NCI-H82 treated with DMSO at 0.1 percent for 48 hours (cell line): ENCODE measurements at regions not wholly inside any gene's neighbourhood (a gene's known extent, or its start where the extent isn't known, plus 50 kb on each side); places are given as distances from the start of the nearest gene placed in this dataset.
"Not testable (repeated sequence)": the region's sequence is repeated elsewhere in the genome, so short reads cannot be mapped to it uniquely, and the experiment has no call there.

Source experiments
- DNase-seq: peaks from one replicate; lab custom pipeline; 2025; ENCODE audit not compliant: unreplicated experiment; lab: John Stamatoyannopoulos, UW

DNA sequence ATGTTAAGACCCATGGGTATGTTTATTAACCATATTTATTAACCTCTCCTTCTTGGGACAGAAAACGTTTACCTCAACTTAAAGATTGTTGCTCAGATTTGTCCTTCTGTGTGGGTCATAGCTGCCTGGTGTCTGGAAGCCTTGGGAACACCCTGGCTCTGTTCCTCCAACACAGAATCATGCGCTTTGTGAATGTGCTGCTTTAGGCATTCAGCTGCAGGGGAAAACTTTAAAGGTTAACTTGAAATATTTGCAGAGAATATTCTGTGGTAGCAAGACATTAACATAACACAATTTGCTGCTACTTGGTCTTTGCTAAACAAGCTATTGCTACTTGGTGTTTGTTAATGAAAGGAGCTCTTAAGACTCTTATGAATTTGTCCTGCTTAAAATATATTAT lies 50.5 kb upstream of the THOC3 start:
- DNase-seq = not testable (repeated sequence)

DNA sequence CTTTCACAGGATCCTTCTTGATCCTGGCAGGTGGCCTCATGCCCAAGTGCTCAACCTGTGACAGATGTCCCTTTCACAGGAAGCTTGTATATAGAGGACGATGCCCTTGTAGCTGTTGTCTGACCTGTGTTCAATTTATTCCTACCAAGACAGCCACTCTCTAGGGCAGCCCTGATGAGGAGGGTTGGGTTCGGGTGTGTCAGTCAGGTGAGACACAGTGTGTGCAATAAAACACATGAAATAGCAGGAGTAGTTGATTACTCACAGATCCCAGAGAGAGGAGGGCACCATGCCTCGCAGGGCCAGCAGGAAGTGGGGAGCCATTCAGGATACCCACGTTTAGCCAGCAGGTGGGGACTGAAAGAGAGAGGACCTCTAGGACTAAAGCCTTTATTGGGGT lies 52.7 kb upstream of the THOC3 start:
- not testable (repeated sequence) for DNase-seq

DNA sequence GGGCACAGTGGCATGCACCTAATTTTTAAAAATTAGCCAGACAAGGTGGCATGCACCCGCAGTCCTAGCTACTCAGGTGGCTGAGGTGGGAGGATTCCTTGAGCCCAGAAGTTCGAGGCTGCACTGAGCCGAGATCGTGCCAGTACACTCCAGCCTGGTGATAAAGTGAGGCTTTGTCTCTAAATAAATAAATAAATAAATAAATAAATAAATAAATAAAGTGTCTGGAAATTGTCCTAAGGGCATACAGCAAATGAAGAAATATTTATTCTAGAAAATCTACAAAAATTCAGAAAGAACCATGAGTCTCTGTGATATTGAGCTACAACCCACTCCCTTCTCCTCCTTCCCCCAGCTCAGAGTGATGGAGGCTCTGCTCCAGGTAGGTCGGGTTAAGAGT lies 55.4 kb upstream of the THOC3 start:
- DNase-seq = not testable (repeated sequence)

DNA sequence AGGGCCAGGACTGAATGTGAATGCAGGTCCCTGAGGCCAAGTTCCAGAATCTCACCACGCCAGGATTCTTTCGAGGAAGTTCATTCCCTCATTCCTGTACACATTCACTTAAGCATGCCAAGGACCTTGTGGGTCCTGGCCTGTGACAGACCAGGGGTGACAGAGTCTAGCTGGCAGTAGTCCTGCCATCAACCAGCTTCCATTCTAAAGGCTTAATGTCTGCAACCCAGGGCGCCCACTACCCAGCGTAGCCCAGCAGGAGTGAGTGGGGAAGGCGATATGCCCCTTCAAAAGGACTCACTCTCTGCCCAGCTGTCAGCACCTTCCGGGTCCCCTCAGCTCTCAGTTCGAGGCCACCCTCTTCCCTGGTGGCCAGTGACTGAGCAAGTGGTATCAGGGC lies 61.3 kb upstream of the THOC3 start:
- not testable (repeated sequence) for DNase-seq

DNA sequence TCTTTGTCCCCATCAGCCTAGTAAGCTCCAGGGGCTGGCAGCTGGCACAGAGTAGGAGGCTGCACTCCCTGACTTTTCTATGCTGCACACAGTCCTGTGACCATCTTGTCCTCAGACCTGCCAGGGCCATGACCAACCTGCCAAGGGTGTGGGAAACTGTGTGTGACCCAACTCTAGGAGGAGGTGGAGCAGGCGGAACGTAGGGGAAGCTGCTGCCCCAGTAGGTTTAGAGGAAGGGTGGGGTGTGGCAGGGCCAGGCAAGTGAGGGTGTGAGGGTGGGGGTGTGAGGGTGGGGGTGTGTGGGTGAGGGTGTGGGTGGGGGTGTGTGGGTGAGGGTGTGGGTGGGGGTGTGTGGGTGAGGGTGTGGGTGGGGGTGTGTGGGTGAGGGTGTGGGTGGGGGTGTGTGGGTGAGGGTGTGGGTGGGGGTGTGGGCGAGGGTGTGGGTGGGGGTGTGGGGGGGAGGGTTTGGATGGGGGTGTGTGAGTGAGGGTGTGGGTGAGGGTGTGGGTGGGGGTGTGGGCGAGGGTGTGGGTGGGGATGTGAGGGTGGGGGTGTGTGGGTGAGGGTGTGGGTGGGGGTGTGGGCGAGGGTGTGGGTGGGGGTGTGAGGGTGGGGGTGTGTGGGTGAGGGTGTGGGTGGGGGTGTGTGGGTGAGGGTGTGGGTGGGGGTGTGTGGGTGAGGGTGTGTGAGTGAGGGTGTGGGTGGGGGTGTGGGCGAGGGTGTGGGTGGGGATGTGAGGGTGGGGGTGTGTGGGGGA lies 62.4 kb upstream of the THOC3 start:
- not testable (repeated sequence) for DNase-seq

DNA sequence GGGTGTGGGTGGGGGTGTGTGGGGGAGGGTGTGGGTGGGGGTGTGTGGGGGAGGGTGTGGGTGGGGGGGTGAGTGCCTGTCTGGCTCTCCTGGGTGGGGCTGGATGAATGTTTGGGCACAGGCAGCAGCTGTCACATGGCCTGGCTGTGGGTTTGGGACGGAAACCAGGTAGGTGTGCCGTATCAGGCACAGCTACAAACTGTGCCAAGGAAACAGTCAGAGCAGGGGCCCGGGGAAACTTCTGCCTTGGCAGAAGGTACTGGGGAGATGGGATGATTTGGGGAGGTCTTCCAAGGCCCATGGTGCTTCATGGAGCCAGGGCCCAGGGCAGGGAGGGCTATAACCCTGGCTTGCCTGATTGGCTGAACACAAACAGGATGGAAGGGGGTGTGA lies 63.0 kb upstream of the THOC3 start:
- DNase-seq = not testable (repeated sequence)

DNA sequence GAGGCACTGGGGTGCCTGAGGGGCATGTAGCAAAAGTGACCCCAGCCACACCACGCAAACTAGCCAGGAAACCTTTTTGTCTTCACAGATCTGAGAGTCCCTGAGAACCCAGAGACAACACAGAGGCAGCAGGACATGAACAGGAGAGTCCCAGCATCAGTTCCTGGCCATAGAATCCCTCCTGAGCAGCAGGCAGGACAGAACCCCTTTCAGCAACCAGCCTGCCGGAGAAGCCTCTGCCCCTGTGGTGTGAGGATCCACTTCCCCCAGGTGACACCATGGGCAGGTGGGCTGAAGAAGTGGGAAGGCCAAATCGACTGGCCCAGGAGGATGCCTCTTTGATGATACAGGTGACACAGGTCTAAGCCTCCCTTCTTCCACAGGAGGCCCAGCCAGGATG lies 65.1 kb upstream of the THOC3 start:
- not testable (repeated sequence) for DNase-seq

DNA sequence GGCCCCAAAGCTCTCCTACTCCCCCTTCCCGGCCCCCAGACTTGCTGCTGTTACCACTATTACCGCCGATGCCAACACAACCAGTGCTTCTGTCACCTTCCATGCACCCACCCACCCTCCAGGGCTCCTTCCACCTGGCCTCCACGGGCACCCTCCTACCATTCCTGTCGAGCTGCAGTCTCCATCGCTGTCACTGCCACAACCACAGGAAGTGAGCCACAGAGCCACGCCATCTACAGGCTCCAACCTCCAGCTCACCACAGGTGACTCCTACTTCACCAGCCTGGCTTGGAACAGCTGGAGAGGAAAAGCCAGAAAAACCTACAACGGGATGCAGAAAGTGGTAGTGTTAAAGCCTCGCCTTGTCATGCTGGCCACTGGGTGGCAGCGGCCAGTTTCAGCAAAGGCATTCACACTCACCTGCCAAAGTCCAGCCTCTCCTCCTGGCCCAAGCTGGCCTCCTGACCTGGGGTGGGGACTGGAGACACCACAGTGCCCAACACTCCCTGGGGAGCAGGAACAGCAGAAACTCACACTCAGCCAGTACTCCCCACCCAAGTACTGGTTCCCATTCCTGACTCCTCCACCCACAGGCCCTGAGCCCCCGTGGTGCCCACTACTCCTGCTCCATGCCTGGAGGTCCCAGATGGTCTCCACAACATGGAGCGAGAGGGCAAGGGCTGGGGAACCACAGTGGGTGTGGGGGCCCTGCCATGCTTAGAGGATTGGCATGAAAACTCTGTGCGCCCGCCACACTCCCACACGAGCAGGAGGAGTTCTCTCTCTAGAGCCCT lies 66.5 kb upstream of the THOC3 start:
- DNase-seq = not testable (repeated sequence)

DNA sequence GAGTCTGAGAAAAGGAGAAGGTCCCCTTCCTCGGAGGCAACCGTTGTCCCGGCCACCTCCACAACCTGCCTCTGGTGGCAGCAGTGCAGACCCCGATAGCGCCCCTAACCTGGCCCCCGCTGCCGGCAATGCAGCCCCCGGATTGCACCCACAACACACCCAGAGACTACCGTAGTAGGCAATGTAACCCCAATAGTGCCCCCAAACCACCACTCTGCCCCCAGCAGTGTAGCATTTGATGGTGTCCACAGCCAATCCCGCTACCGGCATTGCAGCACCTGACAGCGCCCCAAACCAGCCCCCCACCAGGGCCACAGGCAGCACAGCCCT lies 67.1 kb upstream of the THOC3 start:
- not testable (repeated sequence) for DNase-seq

DNA sequence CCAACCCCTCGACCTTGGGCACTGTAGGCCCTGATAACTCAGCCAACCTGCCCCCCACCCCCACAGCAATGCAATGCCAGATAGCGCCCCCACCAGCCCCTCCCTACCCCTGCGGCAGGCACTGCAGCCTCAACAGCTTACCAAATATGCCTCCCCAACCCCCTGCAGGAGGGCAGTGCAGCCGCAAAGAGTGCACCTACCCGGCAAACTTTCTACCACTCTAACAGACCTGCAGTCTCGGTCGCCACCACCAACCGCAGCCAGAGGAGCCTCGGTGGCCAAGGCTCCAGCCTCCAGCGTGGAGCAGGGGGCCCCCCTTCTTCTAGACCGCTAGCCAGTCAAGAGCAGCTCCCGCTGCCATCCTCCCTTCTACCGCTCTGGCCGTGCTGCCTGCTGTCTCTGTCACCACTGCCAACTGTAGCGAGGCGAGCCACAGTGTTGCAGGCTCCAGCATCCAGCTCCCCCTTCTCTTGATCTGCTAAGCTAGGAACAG lies 67.7 kb upstream of the THOC3 start:
- DNase-seq = not testable (repeated sequence)

DNA sequence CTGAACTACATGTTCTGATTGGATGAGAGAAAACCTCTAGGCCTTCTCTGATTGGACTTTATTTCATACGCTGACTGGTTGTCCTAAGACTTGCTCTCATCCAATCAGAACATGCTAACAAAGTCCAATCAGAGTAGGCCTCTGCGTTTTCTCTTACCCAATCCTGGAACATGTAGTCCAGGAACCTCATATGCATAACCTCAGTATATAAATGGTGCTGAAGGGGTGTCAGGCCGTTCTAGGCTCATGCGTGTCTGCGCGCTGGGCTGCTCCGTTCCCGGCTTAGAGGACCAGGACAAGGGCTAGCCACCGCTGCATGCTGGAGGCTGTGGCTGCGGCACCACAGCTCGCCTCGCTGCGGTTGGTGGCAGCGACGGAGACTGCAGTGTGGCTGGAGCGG lies 68.3 kb upstream of the THOC3 start:
- not testable (repeated sequence) for DNase-seq

DNA sequence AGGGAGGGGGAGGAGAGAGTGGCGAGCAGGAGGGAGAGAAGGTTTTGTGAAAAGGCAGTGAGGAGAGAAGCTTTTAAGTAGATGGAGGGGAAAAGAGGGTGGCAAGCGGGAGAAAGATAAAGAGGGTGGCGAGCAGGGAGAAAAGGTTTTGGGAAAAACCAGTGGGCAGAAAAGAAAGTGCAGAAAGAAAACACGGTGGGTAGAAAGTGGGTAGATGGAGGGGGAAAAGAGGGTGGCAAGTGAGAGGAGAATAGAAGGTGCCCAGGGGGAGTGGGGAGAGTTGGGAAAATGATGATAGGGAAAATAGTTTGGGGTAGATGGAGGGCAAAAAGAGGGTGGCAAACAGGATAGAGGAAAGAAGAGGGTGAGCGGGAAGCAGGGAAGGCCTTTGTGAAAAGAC lies 69.1 kb upstream of the THOC3 start:
- not testable (repeated sequence) for DNase-seq

DNA sequence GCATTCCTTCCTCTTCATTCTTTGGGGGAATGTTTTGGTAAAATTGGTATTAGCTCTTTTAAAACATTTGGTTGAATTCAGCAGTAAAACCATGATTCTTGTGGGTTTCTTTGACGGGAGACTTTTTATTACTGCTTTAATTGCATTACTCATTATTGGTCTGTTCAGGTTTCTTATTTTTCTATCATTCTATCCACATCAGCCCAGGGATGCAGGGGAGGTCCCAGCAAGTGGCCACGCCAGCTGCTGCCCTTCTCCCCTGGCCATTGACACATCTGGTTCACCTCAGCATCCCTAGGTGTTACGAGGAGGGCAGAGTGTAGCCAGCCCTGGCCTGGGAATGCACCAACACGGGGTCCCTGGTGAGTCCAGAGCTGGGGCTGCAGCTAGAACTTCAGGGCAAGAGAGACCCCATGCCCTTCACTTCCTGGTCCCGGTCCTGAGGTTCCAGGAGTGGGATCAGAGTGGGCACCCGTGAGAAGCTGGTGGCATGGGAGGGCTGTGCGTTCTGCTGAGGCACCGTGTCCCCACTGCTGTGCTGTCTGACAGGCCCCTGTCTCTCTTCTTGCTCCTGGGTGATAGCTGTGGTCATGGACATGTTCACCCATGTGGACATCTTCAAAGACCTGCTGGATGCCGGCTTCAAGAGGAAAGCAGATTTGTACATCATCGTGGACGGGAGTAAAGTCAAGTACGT lies 72.1 kb upstream of the THOC3 start:
- not testable (repeated sequence) for DNase-seq

DNA sequence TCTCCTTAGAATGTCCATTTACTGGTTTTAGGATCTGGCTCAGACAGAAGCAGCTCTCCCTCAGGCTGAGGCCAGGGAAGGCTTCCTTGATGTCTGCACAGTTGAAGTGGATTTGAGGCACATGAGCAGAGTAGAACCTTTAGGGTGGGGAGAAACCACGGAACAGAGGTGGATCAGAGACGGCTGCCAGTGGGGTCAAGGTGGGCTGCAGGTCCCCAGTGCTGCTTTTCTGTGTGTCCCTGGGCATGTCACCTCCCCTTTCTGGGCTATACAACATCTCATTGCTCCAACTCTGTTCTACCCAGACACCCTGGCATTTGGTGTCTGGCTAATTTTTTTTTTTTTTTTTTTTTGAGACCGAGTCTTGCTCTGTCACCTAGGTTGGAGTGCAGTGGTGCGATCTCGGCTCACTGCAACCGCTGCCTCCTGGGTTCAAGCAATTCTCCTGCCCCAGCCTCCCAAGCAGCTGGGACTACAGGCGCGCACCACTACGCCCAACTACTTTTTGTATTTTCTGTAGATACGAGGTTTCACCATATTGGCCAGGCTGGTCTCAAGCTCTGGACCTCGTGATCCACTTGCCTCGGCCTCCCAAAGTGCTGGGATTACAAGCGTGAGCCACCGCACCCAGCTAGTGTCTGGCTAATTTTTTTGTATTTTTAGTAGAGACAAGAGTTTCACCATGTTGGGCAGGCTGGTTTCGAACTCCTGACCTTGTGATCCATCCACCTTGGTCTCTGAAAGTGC lies 73.3 kb upstream of the THOC3 start:
- DNase-seq = not testable (repeated sequence)

DNA sequence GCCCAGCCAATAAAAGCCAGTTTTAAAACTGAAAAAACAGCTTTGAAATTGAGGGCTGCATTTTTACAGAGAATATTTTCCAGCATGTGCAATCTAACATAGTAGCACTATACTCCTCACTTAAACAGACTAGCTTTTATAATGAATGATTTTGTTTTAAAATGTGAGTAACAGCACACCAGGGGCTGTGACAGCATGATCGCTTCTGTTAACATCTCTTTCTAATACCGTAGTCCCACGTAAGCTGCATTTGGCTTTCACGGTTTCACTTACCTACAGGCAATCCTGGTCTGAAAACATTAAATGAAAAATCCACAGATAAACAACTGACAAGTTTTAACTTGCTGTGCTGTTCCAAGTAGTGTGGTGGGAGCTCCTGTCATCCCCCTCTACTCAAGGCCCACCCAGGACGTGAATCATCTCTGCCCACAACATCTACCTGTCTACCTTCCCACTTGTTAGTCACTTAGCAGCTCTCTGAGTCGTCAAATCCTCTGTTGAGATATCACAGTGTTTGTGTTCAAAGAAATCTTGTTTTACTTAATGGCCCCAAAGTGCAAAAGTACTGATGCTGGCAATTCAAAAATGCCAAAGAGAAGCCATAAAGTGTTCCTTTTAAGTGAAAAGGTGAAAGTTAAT lies 74.0 kb upstream of the THOC3 start:
- not testable (repeated sequence) for DNase-seq

DNA sequence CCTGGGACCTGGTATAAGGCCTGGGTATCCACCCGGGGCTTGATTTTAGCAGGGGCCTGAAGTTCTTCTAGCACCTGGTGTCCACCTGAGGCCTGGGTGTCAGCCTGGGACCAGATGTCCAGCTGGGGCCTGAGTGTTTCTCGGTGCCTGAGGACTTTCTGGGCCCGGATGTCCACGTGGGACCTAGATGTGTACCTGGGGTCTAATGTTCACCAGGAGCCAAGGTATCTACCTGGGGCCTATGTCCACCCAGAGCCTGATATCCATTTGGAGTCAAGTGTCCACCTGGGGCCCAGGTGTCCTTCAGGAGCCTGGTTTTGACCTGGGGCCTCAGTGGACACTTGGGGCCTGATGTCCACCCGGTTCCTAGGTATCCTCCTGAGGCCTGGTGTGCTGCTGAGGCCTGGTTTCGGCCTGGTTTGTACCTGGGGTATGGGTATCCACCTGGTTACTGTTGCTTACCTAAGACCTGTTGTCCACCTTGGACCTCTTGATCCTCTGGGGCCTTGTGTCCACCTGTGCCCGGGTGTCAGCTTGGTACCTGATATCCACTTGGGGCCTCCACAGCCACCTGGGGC lies 75.2 kb upstream of the THOC3 start:
- not testable (repeated sequence) for DNase-seq

DNA sequence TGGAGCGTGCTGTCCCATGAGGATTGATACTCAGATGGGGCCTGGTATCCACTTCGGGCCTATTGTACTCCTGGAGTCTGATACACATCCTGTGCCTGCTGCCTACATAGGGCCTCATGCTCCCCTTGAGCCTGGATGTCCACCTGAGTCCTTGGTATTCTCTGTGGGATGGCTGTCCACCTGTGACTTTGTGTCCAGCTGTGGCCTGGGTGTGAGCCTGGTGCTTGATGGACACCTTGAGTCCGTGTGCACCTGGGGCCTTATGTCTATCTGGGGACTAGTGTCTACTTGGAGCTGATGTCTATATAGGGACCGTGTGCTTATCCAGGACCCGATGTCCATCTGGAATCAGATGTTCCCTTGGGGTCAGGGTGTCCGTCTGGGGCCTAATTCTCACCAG lies 75.9 kb upstream of the THOC3 start:
- not testable (repeated sequence) for DNase-seq

DNA sequence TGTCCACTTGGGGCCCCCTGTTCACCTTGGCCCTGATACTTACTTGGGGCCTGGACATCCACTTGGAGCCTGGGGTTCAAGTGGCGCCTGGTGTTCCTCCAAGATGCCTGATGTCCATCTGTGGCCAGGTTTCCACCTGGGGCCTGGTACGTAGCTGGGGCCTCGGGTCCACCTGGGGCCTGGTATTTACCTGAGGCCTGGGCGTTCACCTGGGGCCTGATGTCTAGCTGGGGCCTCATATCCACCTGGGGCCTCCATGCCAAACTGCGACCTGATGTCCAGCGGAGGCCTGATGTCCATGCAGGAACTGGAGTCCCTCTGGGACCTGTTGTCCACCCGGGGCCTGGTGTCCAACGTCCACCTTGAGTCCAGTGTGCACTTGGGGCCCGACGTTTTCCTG lies 76.3 kb upstream of the THOC3 start:
- DNase-seq = not testable (repeated sequence)

DNA sequence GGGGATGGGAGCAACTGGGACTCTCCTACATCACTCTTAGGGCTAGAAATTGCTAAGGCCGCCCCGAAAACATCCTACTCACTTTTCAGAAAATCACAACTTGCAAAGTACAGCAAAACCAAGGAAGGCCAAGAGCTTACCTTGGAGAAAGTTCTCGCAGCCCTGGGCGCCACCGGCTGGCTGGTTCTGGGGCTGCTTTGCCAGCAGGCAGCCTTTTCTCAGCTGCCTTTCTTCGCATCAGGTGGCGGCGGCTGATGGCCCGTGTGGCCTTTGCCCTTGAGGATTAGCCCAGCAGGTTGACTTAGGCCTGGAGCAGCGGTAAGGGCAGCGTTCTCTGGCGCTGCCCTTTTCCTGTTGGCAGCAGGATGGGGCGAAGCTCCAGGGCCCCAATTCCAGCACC lies 77.3 kb upstream of the THOC3 start:
- not testable (repeated sequence) for DNase-seq

DNA sequence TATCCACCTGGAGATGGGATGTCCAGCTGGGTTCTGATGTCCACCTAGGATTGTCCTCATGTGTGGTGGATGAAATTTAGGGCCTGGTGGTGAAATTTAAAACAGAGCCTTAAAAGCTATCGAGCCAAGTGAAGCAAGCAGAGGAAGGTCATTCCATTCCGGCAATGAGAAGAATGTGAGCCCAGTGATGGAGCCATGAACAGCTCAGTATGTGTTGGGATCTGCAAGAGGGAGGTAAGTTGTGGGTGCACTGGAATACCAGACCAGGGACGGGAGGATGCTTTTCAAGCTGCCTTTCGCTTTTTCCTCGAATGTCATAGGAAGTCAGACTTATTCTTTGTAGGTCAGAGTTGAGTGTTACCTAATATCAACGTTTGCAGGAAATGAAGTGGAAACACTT lies 80.6 kb upstream of the THOC3 start:
- DNase-seq = not testable (repeated sequence)
